ENCODE measurements at regions not wholly inside any gene's neighbourhood (a gene's known extent, or its start where the extent isn't known, plus 50 kb on each side); places are given as distances from the start of the nearest gene placed in this dataset.

DNA sequence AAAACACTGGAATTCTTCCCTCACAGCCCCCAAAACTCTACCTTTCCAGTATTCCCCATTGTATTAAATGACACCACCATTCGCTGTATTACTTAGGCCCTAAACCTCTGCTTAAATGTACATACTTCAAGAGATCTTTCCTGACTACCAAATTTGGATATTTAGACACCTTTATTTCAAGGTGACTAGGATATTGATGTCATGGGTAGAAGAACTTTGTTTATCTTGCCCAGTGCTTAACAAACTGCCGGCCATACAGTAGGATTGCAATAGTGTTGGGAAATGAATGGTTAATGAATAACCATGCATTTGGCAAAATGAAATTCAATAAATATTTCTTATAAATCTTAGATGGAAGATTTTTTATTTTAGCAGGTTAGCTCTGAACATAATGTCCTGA, 86.2 kb upstream of the CA10 start:
- 93 to 98% methylated on average over 2 of the region's 2 CpGs for WGBS, 2 donors
- TF ChIP-seq, protein P1, sequence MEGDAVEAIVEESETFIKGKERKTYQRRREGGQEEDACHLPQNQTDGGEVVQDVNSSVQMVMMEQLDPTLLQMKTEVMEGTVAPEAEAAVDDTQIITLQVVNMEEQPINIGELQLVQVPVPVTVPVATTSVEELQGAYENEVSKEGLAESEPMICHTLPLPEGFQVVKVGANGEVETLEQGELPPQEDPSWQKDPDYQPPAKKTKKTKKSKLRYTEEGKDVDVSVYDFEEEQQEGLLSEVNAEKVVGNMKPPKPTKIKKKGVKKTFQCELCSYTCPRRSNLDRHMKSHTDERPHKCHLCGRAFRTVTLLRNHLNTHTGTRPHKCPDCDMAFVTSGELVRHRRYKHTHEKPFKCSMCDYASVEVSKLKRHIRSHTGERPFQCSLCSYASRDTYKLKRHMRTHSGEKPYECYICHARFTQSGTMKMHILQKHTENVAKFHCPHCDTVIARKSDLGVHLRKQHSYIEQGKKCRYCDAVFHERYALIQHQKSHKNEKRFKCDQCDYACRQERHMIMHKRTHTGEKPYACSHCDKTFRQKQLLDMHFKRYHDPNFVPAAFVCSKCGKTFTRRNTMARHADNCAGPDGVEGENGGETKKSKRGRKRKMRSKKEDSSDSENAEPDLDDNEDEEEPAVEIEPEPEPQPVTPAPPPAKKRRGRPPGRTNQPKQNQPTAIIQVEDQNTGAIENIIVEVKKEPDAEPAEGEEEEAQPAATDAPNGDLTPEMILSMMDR (IDR thresholded peaks at IDR 0.05) = no peak
- TF ChIP-seq POLR2A (IDR thresholded peaks at IDR 0.05) = no peak
- H3K4me3 ChIP-seq (ENCODE audit: low read depth, poor library complexity, severe bottlenecking) = no peak overlapping the region
- no peak for DNase-seq (ENCODE audit: low spot score in 2 of 2)
- intact Hi-C loops (cut with DNase I; ENCODE audit: low total_unique reads) = no loop called here

- H3K4me3 ChIP-seq (ENCODE audit: low read depth, poor library complexity, severe bottlenecking) = no peak overlapping the region
- no peak for DNase-seq (ENCODE audit: low spot score in 2 of 2)
- TF ChIP-seq, protein P1 (IDR thresholded peaks at IDR 0.05) = no peak
- TF ChIP-seq POLR2A (IDR thresholded peaks at IDR 0.05) = no peak
- 54 to 67% methylated on average over 2 of the region's 2 CpGs for WGBS, 2 donors
- intact Hi-C loops (cut with DNase I; ENCODE audit: low total_unique reads) = no loop called here
Measured at GRCh38 chr17:52242268-52242667, 83.8 kb upstream of the CA10 start.

- DNase-seq (ENCODE audit: low spot score in 2 of 2) = no peak
- 62 to 67% methylated on average over 6 of the region's 6 CpGs for WGBS, 2 donors
- intact Hi-C loops (cut with DNase I; ENCODE audit: low total_unique reads) = no loop called here
- TF ChIP-seq, protein P1 (IDR thresholded peaks at IDR 0.05) = no peak
- TF ChIP-seq POLR2A (IDR thresholded peaks at IDR 0.05) = no peak
- H3K4me3 ChIP-seq (ENCODE audit: low read depth, poor library complexity, severe bottlenecking) = no peak overlapping the region
Measured at GRCh38 chr17:52237151-52237550, 78.6 kb upstream of the CA10 start.

- DNase-seq (ENCODE audit: low spot score in 2 of 2) = no peak
- no peak overlapping the region for H3K4me3 ChIP-seq (ENCODE audit: low read depth, poor library complexity, severe bottlenecking)
- WGBS, 2 donors = 64 to 83% methylated on average over 1 of the region's 1 CpG
- intact Hi-C loops (cut with DNase I; ENCODE audit: low total_unique reads) = no loop called here
- TF ChIP-seq POLR2A (IDR thresholded peaks at IDR 0.05) = no peak
- TF ChIP-seq, protein P1 (IDR thresholded peaks at IDR 0.05) = no peak
Measured at GRCh38 chr17:52235516-52235915, 77.0 kb upstream of the CA10 start.

DNA sequence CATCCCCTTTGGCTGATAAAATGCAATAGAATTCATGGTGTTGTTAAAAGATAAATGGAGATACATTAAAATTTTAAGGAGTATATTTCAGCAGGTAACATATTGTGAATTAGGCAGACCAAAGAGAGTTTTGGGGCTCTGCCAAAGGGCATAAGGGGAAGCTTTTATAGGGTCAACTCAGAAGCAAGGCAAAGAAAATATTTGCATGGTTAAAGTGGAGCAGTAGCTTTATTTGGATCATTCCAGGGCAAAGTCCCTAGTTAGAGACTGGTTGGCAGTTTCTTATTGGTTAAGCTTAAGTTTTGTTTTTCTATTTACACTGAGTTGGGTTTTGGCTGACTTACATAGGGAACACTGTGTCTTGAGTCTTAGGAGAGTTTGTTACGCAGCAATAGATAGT, 75.1 kb upstream of the CA10 start:
- WGBS, 2 donors = 82 to 90% methylated on average over 1 of the region's 1 CpG
- intact Hi-C loops (cut with DNase I; ENCODE audit: low total_unique reads) = no loop called here
- no peak overlapping the region for H3K4me3 ChIP-seq (ENCODE audit: low read depth, poor library complexity, severe bottlenecking)
- TF ChIP-seq POLR2A (IDR thresholded peaks at IDR 0.05) = no peak
- TF ChIP-seq, protein P1 (IDR thresholded peaks at IDR 0.05) = no peak
- no peak for DNase-seq (ENCODE audit: low spot score in 2 of 2)

- no peak for DNase-seq (ENCODE audit: low spot score in 2 of 2)
- TF ChIP-seq, protein P1 (IDR thresholded peaks at IDR 0.05) = no peak
- no peak for TF ChIP-seq POLR2A (IDR thresholded peaks at IDR 0.05)
- intact Hi-C loops (cut with DNase I; ENCODE audit: low total_unique reads) = no loop called here
- no peak overlapping the region for H3K4me3 ChIP-seq (ENCODE audit: low read depth, poor library complexity, severe bottlenecking)
Measured at GRCh38 chr17:52233176-52233575, 74.7 kb upstream of the CA10 start.
